ENCODE measurements at regions not wholly inside any gene's neighbourhood (a gene's known extent, or its start where the extent isn't known, plus 50 kb on each side); places are given as distances from the start of the nearest gene placed in this dataset.
"Not testable (repeated sequence)": the region's sequence is repeated elsewhere in the genome, so short reads cannot be mapped to it uniquely, and the experiment has no call there.

DNA sequence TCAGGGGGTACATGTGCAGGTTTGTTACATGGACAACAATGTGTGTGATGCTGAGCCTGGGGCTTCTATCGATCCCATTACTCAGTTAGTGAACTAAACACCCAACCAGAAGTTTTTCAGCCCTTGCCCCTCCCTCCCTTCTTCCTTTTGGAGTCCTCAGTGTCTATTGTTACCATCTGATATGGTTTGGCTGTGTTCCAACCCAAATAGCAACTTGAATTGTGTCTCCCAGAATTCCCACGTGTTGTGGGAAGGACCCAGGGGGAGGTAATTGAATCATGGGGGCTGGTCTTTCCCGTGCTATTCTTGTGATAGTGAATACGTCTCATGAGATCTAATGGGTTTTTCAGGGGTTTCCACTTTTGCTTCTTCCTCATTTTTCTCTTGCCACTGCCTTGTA is 186.3 kb downstream of the AEBP2 start:
- not testable (repeated sequence) for DNase-seq (ENCODE audit: low read depth in 3 of 3)

DNA sequence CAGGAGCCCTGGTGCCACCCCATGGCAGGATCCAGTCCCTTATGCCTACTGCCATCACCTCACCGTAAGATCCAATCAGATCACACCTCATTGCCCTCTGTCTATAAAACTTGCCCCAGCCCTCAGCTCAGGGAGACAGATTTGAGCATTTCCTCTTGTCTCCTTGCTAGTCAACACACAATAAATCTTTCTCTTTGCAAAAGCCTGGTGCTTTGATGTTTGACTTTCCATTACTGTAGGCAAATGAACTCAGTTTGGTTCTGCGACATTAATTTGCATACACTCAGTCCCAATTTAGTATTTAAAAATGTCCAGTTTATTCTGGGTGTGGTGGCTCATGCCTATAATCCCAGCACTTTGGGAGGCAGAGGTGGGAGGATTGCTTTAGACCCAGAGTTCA is 188.4 kb downstream of the AEBP2 start:
- no peak for DNase-seq (ENCODE audit: low read depth in 3 of 3)

DNA sequence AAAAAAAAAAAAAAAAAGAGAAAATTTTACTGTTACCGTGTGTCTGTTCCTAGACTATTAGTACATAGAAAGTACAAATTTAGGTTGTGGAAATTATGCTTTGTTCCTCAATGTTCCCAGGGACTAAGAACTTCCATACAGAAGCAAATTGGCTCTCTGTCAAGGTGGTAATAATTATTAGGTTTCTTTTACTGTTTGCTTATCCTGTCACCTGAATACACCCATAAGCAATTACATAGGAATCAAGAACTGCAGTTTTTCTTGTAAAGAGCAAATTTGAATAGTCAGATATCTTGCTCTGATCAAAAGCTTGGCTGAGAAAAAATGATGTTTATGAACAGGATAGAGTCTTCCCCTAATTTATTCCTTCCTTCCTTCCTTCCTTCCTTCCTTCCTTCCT is 191.2 kb downstream of the AEBP2 start:
- no peak for DNase-seq (ENCODE audit: low read depth in 3 of 3)

DNA sequence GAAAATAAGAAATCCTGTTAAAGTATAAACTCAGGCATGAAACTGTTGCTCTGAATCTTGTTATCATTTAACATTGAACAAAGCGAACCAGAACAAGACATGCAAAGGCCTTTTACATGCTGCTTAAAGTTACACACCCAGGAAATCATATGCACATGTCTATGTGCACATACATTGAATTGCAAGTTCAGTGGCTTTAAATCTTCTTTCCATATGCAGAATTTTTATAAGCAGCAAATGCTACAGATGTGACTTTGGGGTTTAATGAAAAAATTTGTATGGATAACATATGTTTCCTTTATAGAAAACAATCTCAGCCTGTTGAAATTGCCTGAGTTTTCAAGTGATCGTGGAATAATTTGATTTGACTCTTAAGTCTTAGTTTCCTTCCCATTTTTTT is 193.9 kb downstream of the AEBP2 start:
- DNase-seq (ENCODE audit: low read depth in 3 of 3), result no peak

DNA sequence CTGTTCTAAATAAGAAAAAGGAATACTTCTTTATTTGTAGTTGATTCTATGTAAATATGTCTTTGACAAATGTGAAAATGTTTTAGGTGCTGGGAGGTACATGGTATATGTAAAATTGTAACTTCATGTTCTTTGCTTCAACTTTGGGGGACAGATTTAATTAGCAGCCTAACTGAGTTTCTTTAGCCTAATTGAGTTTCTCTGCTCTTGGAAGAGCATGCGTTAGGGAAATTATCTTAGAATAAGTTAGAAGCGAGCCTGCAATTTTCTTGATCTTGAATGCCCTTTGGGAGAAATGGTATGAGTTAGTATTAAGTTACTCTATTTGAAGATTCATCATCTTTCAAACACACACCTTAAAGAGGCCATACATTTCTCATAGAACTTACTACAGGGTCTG is 194.3 kb downstream of the AEBP2 start:
- no peak for DNase-seq (ENCODE audit: low read depth in 3 of 3)

DNA sequence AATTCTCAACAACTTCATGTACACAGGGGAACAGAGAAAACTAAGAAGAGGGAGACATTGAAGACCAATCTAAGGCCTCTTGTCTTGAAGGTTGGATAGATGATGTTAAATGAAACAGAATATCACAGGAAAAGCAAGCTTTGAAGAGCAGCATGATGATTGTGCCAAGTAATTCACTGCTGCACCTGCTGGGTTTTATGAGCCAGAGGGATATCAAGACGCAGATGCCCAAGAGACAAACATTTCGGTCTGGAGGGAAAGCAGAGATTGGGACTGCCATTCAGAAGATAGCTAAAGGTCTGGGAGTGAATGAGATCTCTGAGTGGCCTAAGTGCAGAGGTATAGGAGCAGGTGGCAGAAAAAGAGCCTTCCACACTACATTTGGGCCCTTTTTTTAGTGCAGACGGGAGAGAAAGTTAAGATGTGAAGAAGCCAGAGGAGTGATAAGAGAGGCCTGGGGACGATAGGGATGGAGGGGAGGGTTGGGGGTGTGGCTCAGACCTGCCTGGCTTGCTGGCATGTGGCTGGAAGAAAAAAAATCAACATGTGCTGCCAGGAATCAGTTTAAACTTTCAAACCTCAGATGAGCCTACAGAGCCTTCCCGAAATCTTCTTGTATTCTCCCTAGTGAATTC is 200.6 kb downstream of the AEBP2 start:
- DNase-seq (ENCODE audit: low read depth in 3 of 3), result no peak

DNA sequence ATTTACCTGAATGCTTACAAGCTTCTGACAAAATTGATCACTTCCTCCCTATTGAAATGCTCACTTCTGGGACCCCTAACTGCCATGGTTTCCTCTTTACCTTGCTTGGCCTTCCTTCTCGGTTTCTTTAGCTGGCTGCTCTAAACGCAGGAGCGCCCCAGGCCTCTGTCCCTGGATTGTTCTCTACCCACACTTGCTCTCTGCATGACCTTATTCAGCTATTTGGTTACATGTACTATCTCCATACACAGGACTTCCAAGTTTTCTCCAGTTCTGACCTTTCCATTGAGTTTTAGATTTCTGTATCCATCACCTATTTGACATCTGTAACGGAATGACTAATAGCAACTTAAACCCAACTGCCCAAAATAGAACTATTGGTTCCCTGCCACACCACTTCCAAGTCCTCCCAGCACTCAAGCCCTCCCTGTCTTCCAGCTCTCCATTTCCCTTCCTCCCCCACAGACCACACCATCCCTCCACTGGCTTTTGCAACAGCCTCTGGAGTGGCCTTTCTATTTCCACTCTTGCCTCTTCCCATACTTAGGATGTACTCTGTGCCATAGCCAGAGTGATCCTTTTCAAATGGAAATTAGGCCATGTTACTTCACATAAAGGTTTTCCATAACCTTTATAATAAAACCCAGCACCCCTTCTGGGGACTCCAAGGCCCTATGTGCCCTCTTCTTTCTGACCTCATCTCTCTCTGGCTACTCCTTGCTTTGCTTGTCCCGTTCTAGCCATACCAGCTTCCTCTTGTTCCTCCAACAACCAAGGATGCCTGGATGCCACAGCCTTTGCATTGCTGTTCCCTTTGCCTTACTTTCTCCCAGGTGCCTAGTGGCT is 202.2 kb downstream of the AEBP2 start:
- no peak for DNase-seq (ENCODE audit: low read depth in 3 of 3)

DNA sequence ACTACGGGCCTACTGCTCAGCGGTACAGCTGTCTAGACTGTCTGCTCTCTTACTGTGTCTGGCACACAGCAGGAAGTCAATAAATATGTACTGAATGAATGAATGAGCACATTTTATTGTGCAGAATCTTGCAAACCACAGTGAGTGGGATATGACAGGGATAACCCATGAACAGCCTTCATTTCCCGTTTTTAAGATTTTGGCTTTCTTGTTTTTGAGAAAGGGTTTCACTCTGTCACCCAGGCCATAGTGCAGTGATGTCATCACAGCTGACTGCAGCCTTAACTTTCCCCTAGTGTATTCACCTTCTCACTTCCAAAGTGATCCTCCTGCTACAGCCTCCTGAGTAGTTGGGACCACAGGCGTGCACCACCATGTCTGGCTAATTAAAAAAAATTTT is 203.1 kb downstream of the AEBP2 start:
- no peak for DNase-seq (ENCODE audit: low read depth in 3 of 3)

DNA sequence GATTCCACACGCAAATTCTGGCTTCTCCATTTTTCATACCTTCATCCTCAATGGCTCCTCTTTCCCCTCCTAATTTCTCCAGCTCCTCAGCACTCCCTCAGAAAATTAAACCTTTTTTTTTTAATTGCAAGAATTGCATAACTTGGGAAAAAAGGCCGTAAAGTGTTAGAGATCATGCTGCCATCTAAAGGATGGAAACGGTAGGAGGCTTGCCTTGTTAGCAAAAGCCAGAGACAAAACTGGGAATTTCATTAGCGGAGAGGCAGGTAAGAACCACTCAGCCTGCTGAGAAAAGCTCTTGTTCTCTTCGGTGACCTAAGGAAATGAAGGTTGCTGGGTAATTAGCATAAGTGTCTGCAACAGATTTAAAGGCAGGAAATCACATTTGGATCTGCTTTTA is 204.3 kb downstream of the AEBP2 start:
- DNase-seq (ENCODE audit: low read depth in 3 of 3), result no peak

DNA sequence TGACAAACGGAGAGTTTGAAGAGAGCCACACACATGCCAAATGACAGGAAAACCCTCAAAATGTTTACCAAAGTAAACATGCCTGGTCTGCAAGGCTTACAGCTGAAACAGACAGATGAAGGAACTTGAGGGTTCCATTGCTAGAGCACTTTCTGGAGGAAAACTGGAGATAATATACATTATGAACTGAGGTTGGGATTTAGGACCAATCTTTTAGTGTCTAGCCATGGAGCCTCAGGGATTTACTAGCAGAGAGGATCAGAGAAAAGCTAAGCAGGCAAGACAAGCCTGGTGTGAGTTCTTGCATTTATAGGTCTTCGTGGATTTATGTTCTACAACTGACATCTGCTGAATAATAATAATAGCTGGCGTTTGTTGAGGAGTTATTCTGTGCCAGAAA is 205.3 kb downstream of the AEBP2 start:
- no peak for DNase-seq (ENCODE audit: low read depth in 3 of 3)

DNA sequence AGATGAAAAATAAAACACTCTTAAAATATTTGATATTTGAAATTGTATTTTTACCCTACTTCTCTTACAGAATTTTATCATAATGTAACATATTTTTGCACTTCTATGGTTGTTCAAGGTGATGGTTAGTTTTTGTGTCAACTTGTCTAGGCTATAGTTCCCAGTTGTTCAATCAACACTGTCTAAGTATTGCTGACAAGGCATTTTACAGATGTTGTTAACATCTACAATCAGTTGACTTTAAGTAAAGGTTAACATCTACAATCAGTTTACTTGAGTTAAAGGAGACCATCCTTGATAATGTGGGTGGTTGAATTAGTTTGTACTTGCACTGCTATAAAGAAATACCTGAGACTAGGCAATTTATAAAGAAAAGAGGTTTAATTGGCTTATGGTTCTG is 206.5 kb downstream of the AEBP2 start:
- DNase-seq (ENCODE audit: low read depth in 3 of 3), result no peak

DNA sequence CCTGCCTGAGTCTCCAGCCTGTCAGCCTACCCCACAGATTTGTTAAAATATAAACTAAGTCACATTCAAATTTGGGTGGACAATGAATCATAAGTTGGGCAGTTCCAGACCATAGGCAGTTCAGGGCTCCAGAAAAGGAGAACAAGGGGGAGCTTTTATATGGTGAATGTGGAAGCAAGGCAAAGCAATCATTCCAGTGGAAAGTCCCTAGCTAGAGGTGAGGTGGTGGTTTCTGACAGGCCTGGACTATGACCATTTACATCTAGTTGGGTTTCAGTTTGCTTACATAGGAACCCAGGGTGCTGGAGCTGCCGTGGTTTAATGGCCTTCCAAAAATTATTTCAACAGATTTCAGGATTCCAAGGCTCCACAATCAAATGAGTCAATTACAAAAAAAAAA is 207.3 kb downstream of the AEBP2 start:
- DNase-seq (ENCODE audit: low read depth in 3 of 3), result no peak

DNA sequence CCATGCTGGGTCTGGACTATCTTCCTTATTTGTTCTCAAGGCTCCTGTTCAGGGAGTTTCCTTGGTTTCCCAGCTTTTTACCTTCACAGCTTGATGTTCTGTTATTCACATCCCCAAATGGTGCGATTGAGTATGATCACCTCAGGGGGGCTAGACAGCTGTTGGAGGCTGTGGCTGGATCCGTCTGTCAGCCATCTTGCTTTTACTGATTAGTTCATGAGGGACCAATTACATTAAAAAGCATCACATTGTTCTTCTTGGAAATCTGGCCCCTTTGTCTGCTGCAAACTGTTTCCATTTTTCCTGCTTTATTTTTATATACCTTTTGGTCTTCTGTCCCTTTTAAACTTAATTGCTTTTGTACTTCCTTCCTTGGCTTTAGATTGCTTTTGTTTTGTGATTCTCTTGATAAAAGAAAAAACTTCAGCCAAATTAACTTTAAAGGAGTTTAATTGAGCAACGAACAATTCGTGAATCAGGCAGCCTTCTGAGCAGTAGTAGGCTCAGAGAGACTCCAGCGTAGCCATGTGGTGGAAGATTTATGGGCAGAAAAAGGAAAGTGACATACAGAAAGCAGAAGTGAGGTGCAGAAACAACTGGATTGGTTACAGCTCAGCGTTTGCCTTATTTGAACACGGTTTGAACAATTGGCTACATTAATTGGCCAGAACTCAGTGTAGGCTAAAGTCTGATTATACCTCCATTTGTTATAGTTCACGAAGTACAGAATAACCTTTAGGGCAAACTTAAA is 208.7 kb downstream of the AEBP2 start:
- no peak for DNase-seq (ENCODE audit: low read depth in 3 of 3)

DNA sequence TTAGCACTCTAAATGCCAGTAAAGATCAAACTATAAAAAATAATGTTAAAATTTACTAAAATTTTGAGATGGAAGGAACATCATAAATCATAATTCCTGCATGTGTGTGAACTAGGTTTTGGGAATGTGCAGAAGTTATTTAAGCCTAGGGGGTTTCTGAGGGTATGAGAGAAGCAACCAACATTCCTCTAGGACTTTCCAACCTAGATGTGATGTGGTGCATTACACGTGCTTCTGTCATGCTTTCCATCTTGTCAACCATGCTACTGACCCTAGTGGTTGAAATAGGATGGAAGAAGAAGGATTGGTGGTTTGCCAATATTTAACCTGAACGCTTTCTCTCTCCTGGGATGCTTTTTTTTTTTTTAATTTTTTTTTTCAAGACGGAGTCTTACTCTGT is 209.3 kb downstream of the AEBP2 start:
- no peak for DNase-seq (ENCODE audit: low read depth in 3 of 3)

DNA sequence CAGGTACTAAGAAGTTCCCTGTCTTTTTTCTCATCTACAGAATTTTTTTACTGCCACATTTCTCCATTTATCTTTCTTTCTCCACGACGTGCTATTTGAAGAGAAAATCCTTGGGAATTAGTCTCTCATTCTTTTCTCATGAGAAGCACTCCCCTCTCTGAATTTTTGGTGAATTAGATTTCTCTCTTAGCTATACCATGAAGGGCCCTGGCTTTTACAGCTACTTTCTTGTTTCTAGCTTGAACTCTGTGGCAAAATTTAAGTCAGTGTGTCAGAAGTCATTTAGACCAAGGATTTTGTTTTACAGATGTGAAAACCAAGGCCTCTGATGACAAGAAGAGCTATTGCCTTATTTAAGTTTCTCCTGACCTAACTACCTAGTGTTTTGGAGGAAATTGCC is 213.1 kb downstream of the AEBP2 start:
- no peak for DNase-seq (ENCODE audit: low read depth in 3 of 3)

DNA sequence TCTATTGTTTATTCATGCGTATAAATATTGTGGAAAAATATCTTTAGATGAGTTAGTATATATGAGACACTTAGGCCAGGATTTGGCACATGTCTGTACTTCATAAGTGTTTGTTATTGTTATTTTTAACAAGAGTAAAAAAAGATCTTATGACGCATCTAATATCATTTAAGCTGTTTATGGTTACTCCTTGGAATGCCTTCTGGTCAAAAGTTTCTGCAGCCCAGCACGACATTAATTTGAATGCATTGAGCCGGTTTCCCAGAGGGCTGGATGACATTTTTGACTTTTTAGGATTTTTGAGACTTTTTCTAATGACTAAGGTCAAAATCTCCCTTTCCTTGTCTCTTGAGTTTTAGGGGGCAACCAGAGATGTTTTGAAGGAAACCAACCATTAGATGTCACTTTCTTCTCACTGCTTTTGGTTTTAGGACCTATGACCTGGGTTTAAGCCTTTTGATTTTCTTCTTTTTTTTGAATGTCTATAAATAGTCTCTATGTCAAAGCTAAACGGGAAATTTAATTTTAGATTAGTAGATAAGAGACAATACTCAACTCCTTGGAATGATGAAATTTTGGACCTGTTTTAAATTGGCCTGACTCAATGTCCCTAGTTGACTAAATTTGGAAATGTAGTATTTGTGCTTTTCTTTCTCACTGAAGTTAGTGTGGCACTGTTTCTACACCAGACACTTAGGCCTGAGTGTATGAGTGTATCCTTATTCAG is 215.5 kb downstream of the AEBP2 start:
- no peak for DNase-seq (ENCODE audit: low read depth in 3 of 3)

DNA sequence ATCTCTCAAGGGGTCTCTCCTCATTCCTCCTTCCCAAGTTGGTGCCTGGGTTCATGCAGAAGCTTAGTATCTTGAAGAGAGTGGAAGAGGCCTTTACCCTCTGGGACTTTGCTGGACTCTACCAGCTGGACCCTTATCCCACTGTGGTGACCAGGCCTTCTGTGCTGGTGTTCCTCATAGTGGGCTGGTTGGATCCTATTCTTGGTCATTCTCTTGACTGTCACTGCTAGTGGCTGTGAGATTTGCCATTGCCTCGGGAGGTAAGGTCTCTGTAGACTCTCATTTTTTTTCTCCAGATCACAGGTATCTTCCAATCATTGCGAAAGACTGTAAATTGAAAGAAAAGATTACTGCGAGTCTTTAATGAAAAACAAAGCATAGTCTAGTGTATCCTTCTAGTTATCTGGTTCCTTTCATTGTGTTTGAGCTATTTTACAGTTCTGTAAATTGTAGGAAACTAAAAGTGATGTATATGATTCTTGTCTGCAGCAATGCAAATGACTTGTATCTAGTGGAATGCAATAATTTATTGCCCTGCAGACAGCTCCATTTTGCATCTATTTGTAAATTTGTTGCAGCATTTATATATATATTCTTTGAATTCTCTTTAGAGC is 217.9 kb downstream of the AEBP2 start:
- DNase-seq (ENCODE audit: low read depth in 3 of 3), result no peak

DNA sequence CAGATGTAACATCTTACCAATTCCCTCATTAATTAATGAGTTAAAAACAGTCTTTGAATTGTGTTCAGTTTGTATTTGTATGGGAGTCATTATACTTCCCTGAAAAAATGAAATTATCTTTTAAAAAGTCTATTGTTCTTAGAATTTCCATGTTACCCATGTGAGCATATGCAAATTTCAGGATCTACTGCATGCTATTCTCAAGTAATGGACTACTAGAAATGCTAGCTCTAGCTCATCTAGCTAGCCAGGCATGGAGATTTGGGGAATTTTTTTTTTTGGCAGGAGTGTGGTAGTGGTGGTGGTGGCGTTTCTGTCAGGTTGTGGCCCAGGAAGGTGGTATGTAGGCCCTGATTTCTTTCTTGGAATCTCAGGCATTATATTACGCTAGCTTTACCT is 218.4 kb downstream of the AEBP2 start:
- DNase-seq (ENCODE audit: low read depth in 3 of 3), result no peak

DNA sequence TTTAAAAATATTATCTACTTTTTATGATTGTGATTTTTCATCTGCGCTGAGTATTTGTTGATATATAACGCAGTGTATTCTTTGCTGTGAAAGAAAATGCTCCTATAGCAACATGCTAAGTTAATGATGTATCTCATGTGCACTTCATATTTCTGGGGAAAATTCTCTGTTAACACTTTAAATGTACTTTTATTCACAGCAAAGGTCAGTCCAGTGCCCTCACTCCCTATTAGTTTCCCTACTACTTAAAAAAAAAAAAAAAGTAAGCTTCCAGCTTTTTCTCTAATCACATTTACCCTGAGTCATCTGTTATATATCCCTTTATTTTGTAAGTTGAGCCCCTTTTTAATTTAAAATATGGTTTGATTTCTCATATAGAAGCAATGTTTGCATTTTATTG is 219.8 kb downstream of the AEBP2 start:
- DNase-seq (ENCODE audit: low read depth in 3 of 3), result no peak

DNA sequence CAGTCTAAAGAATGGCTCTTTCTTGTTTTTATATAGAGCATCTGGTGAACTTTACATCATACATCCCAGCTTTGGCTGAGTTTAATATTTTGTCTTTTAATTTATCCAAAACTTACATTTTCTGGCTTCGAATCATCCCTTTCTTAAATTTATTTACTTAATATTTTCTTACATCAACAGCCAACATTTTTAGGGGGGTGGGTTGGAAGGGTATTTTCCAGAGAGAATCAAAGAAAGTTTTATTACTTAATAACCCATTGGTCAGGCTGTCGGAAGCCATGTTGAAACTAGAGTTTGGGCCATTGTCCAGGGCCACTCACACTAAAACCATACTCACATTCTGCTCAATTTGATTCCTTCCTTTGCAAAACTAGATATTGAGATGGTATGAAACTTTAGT is 220.2 kb downstream of the AEBP2 start:
- no peak for DNase-seq (ENCODE audit: low read depth in 3 of 3)

DNA sequence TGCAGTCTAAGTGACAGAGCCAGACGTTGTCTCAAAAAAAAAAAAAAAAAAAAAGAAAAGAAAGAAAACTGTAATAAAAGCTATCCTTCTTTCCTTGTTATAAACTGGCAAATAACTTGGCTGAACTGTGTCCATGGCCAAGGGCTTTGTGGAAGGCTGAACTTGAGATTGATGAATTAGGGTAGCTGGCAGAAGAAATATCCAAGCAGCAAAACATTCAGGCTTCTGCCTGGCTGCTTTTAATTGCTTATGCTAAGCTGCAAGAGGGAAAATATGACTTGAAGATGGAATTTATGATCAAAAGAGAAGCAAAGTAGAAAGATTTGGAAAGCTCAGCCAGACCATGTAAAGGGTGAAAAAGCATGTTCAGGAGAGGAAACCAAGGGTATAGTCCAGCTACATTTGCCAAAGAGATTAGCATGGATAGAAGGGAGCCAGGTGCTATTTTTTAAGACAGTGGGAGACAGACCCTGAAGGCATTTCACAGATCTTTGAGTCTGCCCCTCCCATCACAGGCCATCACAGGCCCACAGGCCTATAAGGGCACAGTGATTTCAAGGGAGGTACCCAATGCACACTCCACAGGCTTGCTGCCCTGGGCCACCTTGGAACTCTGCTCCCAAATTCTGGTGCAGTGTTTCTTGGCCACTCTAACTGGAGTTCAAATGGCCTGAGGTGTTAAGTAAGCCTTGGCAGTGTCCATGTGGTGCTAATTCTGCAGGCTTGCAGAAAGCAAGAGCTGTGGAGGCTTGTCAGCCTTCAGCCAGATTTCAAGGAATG is 226.0 kb downstream of the AEBP2 start:
- DNase-seq (ENCODE audit: low read depth in 3 of 3), result no peak

Measured in stimulated activated CD4-positive, alpha-beta T cell treated with anti-CD3 and anti-CD28 coated beads, TNF-alpha, amount 100 ng/mL, for 48 hours (primary cell).